GM12865 (cell line): ENCODE measurements at regions not wholly inside any gene's neighbourhood (a gene's known extent, or its start where the extent isn't known, plus 50 kb on each side); places are given as distances from the start of the nearest gene placed in this dataset.

Experiments used
- DNase-seq: peaks from one replicate; pipeline ENCODE4 v3.0.0; 2010; ENCODE audit warnings: low read depth
- H3K4me3 ChIP-seq: 2 replicates; pipeline ENCODE4 v1.5.1; 2011; ENCODE audit warnings: mild to moderate bottlenecking, low read depth, low read length, control low read depth
- TF ChIP-seq, protein P1 (sequence below): IDR thresholded peaks from 2 replicates; pipeline ENCODE4 v1.5.1; 2011; ENCODE audit warnings: low read length, control low read depth, low read depth, inconsistent platforms; ENCODE audit not compliant: insufficient read depth; ENCODE audit errors: missing control alignments

DNA sequence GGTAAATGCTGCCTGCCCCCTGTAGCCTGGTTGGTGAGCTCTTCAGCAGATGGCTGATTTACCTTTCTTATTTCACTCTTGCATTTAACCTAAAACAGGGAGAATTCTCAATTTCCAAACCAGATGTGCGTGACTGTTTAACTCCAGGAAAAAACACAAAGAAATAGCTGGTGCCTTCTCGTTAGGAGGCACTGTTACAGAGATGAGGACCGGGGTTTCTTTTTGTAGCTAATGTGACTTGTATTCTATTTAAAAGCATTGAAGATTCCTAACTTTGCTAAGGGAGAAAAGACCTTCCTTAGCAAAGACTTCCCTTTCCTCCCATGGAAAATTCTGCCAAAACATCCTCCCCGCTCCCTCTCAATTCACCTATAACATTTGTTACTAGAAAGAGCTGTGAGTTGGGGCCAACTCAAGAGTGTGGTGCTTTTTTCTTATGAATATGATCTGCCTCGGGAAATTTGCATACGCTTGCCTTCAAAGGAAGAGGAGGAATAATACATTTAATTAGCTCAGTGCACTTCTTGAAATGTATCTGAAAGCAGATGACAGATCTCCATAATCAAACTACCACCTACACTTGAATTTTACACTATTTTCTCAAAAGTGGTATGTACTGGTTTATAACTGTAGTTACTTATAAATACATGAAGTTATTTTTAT is 102.0 kb upstream of the ARID2 start:
- TF ChIP-seq, protein P1, sequence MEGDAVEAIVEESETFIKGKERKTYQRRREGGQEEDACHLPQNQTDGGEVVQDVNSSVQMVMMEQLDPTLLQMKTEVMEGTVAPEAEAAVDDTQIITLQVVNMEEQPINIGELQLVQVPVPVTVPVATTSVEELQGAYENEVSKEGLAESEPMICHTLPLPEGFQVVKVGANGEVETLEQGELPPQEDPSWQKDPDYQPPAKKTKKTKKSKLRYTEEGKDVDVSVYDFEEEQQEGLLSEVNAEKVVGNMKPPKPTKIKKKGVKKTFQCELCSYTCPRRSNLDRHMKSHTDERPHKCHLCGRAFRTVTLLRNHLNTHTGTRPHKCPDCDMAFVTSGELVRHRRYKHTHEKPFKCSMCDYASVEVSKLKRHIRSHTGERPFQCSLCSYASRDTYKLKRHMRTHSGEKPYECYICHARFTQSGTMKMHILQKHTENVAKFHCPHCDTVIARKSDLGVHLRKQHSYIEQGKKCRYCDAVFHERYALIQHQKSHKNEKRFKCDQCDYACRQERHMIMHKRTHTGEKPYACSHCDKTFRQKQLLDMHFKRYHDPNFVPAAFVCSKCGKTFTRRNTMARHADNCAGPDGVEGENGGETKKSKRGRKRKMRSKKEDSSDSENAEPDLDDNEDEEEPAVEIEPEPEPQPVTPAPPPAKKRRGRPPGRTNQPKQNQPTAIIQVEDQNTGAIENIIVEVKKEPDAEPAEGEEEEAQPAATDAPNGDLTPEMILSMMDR, result no peak
- no peak overlapping the region for H3K4me3 ChIP-seq
- no peak for DNase-seq

GRCh38 chr12:45629292-45629691 is 100.2 kb upstream of the ARID2 start:
- no peak for DNase-seq
- TF ChIP-seq, protein P1, result no peak

DNA sequence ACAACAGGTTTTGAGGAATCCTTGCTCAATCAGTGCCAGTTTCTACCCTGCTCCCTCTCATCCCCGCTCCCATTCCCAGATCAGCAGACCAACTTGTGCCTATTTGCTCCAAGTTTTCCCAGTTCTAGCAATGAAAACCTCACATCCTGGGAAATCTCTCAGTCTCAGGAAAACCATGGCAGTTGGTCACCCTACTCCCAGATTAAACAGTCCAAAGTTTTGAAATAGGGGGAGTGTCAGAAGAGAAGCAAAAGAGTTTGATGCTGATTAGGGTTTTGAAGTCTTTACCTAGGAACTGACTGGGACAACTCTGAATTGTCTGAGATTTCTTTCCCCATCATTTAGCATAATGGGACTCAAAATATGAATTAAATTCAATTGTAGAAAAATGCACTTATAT is 95.8 kb upstream of the ARID2 start:
- DNase-seq, result no peak
- TF ChIP-seq, protein P1, result no peak
- no peak overlapping the region for H3K4me3 ChIP-seq

More at GRCh38 chr12:45629292-45629691, 100.2 kb upstream of the ARID2 start:
- no peak overlapping the region for H3K4me3 ChIP-seq

GRCh38 chr12:45634273-45634917 is 95.1 kb upstream of the ARID2 start:
- DNase-seq, result peak; percentile 33
- H3K4me3 ChIP-seq, result no peak overlapping the region
- TF ChIP-seq, protein P1, result no peak

DNA sequence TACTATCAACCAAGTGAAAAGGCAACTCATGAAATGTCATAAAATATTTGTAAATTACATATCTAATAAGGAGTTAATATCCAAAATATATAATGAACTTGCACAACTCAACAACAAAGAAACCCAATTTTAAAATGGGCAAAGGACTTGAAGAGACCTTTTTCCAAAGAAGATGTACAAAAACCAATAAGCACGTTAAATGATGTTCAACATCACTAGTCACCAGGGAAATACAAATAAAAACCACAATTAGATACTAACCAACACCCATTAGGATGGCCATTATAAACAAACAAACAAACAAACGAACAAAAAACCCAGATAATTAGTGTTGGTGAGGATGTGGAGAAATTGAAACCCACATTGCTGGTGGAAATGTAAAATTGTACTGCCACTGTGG is 92.3 kb upstream of the ARID2 start:
- TF ChIP-seq, protein P1, result no peak
- no peak for DNase-seq
- no peak overlapping the region for H3K4me3 ChIP-seq

- TF ChIP-seq, protein P1, result no peak
- no peak for DNase-seq
- no peak overlapping the region for H3K4me3 ChIP-seq
Measured at GRCh38 chr12:45637706-45638105, 91.8 kb upstream of the ARID2 start.
